ENCODE measurements at regions not wholly inside any gene's neighbourhood (a gene's known extent, or its start where the extent isn't known, plus 50 kb on each side); places are given as distances from the start of the nearest gene placed in this dataset.

DNA sequence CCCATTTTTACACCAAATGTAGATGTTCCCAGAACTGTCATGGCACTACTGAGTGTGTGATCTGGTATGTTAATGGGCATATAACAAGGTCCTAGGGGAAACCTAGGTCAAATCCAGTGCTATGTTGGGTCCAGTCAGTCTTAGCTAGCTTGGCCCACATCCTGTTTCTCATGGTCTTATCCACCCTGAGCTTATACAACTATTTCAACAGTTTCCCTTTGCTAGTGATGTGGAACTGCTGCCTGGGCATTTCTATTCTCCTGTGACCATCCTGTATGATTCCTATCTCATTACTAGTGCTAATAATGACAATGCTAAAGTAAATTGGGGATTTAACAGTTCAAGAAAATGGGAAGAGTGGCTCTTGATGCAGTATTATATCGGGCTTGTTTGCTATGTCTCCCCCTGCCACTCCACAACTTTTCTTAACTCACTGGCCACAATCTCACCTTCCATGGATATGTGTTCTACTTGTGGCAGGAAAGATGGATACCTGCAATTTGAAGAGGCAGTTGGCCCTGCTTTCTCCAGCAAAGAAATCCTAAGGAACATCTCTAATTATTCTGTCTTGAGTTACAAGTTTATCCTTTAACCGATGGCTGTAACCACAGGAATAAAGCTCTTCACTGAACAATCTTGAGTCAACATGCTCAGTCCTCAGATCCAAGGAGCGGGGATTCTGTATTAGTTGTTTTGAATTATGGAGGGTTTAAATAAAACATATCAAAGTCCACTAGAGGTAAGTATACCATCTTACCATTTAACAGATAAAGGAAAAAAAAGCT, 707.8 kb downstream of the XPNPEP1 start:
- TF ChIP-seq, protein P1, sequence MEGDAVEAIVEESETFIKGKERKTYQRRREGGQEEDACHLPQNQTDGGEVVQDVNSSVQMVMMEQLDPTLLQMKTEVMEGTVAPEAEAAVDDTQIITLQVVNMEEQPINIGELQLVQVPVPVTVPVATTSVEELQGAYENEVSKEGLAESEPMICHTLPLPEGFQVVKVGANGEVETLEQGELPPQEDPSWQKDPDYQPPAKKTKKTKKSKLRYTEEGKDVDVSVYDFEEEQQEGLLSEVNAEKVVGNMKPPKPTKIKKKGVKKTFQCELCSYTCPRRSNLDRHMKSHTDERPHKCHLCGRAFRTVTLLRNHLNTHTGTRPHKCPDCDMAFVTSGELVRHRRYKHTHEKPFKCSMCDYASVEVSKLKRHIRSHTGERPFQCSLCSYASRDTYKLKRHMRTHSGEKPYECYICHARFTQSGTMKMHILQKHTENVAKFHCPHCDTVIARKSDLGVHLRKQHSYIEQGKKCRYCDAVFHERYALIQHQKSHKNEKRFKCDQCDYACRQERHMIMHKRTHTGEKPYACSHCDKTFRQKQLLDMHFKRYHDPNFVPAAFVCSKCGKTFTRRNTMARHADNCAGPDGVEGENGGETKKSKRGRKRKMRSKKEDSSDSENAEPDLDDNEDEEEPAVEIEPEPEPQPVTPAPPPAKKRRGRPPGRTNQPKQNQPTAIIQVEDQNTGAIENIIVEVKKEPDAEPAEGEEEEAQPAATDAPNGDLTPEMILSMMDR (conservative IDR thresholded peaks at IDR 0.05; ENCODE audit: low read depth, low read length), result no peak
- no peak for TF ChIP-seq EZH2 (IDR thresholded peaks at IDR 0.05; ENCODE audit: low read length, unreplicated experiment)
